Hematopoietic multipotent progenitor cell treated with erythropoietin and hydrocortisone succinate and interleukin-3 and kit ligand, for 17 days (in vitro differentiated cells): ENCODE measurements at regions not wholly inside any gene's neighbourhood (a gene's known extent, or its start where the extent isn't known, plus 50 kb on each side); places are given as distances from the start of the nearest gene placed in this dataset.
"Not testable (repeated sequence)": the region's sequence is repeated elsewhere in the genome, so short reads cannot be mapped to it uniquely, and the experiment has no call there.

ENCODE experiments used
- DNase-seq: peaks from one replicate; pipeline ENCODE4 v3.0.0-alpha.2; 2015; ENCODE audit warnings: low spot score

GRCh38 chr11:41713030-41713429 lies 253.6 kb upstream of the LRRC4C start:
- no peak for DNase-seq

DNA sequence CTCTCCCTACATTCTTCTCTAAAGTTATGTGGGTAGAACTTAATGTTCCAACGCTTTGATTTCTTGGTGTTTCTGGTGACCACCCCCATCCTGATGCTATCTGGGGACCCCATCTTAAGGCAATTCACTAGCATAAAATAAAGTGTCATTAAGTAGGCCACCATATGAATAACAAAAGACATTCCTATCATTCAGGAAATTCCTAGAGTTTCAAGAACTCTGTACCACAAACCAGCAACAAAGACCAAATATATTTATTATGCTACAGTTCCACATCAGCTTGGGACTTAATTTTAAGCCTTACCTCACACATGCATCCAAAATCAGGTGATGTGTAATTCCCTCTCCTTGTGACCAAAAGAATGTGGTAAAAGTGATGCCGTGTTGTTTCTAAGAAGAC lies 254.6 kb upstream of the LRRC4C start:
- no peak for DNase-seq

- no peak for DNase-seq
Observed at GRCh38 chr11:41716862-41717261, 257.4 kb upstream of the LRRC4C start.

DNA sequence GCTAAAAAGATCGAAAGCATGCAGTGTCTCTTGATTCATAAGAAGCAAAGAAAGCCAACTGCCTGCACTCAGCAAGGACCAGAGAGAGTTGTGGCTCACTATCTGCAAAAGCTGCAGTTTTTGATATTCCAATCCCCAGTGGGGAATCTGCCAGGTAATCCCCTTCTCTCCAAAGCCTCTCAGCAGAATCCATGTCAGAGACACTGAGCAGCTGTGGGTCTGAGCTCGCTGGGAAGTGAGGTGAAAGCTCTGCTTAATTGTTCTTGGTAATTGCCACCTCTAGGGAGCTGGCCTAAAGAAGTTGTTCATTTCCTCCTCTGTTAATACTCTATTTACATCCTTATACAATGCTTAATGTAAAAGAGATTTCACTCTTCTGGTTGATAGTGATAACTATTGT lies 261.3 kb upstream of the LRRC4C start:
- DNase-seq: no peak

- DNase-seq: not testable (repeated sequence)
Observed at GRCh38 chr11:41728161-41728560, 268.7 kb upstream of the LRRC4C start.

- DNase-seq: no peak
Observed at GRCh38 chr11:41775296-41775695, 315.8 kb upstream of the LRRC4C start.

DNA sequence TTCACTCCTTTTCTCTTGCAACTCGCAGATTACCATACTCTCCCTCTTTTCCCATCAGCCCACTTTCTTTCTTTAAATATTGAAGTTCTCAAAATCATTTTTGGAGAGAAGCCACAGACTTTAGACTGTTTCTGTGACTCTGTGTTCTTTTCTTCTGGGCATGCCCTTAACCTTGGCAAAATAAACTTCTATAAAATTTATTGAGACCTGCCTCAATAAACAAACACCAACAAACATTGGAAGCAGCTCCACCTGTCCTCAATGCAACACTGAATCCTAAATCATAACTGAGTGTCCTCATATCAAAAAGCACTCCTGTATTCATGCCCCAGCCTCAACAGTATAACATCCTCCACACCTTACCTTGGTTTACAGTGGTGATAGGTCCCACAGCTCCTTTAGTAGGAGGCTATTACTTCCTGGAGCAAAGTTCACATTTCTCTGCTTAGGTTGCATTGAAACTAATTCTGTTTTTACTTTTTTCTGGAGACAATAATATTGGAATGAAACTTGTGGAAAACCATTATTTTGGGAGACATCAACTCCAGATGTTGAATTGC lies 320.0 kb upstream of the LRRC4C start:
- no peak for DNase-seq

DNA sequence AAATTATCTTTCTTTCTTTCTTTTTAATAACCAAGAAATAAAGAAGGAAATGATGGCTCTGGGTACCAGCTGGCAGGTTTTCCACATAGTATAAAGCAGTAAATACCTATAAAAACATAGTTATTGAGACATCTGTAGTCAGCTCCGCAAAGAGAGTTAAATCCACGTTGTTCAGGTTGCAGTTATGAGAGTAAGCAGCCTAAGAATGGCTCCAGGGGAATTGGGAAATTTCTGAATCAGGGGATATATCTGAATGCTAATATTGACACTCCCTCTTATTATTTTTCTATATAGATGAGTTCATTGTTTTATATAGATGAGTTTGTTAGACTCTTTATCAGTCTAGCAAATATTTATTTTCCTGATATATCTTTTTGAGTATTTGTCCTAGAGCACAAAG lies 322.0 kb upstream of the LRRC4C start:
- no peak for DNase-seq

DNA sequence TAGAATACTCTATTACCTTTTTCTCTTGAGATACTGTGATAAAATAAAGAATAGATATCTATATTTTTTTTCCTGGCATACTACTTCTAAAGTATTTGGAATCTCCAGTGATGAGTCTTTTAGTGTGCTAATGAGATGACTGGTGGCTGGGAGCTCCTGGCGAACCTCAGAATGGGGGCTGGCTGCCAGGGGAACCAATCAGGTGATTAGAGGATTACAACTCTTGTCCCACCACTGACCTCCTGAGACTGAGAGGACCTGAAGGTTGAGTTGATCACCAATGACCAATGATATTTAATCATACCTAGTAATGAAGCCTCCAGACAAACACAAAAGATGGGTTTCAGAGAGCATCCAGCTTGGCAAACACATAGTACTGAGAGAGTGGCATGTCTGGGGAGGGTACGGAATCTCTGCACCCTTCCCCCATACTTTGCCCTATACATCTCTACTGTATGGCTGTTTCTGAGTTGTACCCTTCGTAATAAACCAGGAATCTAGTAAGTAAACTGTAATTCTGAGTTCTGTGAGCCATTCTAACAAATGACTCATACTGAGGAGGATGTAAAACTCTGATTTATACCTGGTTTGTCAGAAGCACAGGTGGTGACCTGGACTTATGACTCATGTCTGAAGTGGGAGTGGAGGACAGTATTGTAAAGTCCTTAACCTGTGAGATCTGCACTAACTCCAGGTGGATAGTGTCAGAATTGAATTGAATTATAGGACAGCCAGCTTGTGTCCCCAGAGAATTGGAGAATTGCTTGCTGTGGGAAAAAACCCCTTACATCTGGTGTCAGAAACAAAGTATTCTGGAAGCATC lies 325.3 kb upstream of the LRRC4C start:
- no peak for DNase-seq

DNA sequence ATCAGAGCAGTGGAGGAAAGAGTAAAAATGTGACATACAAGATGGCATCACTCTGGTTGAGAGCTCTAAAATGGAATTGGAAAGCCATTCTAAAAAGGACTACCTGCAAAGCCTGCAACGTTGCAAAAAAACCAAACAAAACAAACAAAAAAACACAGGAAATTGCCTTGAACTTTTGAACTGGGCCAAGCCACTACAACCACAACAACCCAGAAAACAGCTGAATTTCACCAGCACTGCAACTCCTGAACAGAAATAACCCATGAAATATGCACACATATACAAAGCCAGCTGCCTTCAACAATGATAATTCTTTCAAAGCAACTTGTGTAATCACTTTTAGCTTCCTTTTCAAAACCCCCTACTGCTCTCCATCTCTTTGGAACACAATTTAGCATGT lies 326.6 kb upstream of the LRRC4C start:
- DNase-seq: no peak

DNA sequence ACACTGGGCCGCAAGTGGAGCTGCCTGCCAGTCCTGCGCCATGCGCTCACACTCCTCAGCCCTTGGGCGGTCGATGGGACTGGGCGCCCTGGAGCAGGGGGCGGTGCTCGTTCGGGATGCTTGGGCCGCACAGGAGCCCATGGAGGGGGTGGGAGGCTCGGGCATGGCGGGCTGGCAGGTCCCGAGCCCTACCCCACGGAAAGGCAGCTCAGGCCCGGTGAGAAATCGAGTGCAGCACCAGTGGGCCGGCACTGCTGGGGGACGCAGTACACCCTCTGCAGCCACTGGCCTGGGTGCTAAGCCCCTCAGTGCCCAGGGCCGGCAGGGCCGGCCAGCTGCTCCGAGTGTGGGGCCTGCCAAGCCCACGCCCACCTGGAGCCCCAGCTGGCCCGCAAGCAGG lies 328.7 kb upstream of the LRRC4C start:
- no peak for DNase-seq

DNA sequence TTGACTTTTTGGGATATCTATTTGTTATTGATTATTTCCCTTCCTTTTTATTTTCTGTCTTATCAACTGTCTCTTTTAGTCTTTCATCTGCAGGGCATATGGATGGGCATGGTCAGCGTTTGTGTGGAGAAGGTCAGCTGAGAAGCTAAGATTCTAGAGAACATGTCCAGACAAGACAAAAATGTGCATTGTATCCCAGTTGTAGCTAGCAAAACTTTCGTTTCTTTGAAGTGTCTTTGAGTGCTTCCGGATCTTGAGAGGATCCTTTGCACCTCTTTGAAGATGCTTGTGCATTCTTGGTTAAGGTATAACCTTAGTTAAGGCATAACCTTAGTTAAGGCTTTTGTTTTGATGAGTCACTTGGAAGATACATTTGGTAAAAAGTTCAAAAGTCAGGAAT lies 329.9 kb upstream of the LRRC4C start:
- no peak for DNase-seq

DNA sequence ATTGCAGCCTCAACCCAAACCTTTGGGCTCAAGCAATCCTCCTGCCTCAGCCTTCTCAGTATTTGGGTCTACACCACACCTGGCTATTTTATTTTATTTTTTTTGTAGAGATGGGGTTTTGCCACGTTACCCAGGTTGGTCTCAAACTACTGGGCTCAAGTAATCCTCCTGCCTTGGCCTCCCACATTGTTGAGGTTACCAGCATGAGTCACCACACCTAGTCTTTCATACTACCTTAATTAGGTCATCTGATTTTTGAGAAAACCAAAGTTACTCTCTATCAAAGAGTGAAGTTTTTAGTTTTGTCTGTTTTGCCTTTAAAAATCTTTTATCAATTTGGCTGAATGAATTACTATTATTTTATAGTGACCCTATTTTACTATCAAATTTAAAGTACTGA lies 335.6 kb upstream of the LRRC4C start:
- DNase-seq: no peak

GRCh38 chr11:41799754-41800153 lies 340.3 kb upstream of the LRRC4C start:
- DNase-seq: no peak

GRCh38 chr11:41803895-41804294 lies 344.4 kb upstream of the LRRC4C start:
- DNase-seq: no peak

DNA sequence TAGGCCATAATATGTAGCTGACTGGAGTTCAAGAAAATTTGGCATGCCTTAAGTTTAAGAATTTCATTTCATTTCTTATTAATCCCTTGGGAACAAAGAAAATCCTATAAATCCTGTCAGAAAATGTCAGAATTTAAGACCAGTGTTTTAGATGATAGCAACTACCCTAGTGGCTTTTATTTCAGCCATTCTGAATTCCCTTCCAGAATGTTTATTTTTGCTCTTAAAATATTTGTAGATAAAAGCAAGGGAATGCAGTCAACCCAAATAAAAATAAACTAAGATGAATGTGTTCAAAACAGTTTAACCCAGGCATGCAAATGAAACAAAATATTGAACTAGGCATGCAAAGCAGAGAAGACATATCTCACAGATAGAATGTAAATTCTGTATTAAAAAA lies 356.9 kb upstream of the LRRC4C start:
- no peak for DNase-seq

DNA sequence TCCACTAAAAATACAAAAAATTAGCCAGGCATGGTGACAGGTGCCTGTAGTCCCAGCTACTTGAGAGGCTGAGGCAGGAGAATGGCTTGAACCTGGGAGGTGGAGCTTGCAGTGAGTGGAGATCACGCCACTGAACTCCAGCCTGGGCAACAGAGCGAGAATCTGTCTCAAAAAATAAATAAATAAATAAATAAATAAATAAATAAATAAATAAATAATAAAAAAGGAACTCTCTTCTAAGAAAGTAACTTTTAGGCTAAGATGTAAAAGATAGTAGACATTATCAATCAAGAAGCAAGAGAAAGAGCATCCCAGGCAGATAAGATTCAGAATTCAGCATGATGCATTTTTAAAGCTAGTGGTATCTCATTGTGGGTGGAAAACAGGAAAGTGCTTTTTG lies 364.8 kb upstream of the LRRC4C start:
- DNase-seq: not testable (repeated sequence)

GRCh38 chr11:41826085-41826484 lies 366.6 kb upstream of the LRRC4C start:
- DNase-seq: no peak

DNA sequence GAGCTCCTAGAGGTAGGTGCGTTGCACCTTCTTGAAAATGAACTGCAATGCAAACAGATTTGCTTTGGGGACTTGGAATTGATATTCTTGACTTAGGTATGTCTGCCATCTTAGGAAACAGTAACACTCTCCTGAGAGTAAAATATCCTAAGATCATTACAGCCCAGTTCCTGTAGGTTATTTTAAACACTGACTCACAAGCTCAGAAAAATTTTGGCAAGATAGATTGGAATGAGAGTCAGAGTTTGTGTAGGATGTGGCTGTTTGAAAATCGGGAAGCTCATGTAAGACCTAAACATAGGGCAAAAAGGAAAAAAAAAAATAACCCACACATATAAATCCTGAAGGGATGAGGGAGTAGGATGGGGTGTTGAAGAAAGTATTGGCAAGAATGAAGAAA lies 377.0 kb upstream of the LRRC4C start:
- no peak for DNase-seq

DNA sequence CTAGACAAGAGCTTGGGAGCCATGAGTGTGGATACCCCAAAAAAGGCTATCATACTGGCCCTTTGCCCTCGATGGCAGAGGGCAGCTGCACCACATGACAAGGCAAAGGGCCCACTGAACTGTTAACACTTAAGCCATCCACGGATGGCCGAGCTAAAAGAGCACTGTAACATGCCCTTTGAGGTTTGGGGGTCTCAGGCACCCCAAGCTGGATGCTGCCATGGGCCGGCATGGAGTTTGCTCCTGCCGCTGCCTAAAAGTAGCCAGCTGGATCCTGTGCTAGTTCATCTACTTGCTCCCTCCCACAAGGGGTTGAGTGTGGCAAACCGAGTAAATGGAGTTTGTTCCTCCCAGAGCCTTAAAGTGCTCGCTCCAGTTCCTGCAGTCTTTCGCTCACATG lies 383.2 kb upstream of the LRRC4C start:
- DNase-seq: no peak

- DNase-seq: no peak
Observed at GRCh38 chr11:41845066-41845465, 385.6 kb upstream of the LRRC4C start.

- DNase-seq: no peak
Observed at GRCh38 chr11:41848349-41848748, 388.9 kb upstream of the LRRC4C start.

- no peak for DNase-seq
Observed at GRCh38 chr11:41849250-41849649, 389.8 kb upstream of the LRRC4C start.

DNA sequence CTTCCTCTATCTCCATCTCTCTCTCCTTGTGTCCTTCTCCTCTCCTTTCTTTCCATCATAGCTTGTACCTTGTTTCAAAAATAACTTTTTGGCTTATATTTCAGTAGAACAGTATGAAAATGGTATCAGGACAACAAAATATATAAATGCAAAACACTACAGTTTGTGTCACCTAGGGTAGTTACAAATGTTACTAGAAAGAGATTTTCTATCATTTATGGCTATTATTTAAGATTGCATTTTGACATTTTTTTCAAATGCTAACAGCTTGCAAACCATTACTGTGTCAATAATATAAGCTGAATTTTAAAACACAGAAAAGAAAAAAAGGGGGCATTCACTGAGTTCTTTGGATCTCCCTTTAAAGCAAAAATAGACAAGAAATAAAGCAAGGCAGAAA lies 392.3 kb upstream of the LRRC4C start:
- DNase-seq: no peak
